ENCODE measurements at regions not wholly inside any gene's neighbourhood (a gene's known extent, or its start where the extent isn't known, plus 50 kb on each side); places are given as distances from the start of the nearest gene placed in this dataset.
A peak's percentile ranks its signal among the peaks of the same experiment; 100 is the strongest.

- no peak for TF ChIP-seq POLR2A (IDR thresholded peaks at IDR 0.05)
- TF ChIP-seq CTCF (IDR thresholded peaks at IDR 0.05): no peak
- Histone ChIP-seq H3K27me3 (no peaks in the 10 kb centered on the region), H3K36me3 (no peaks in the 10 kb centered on the region), H3K4me3 (no peak overlapping the region), H3K4me1 (no peaks in the 10 kb centered on the region), H3K27ac (no peak overlapping the region), H3K9me3 (no peaks in the 10 kb centered on the region)
- no peak for DNase-seq
Measured at GRCh38 chr17:36752096-36752888, 150.9 kb downstream of the MRM1 start.

GRCh38 chr17:36755586-36755985, 154.2 kb downstream of the MRM1 start:
- DNase-seq: peak in 2 of 3 donors; percentile 57 to 60
- TF ChIP-seq CTCF (IDR thresholded peaks at IDR 0.05): peak in 4 of 6 experiments; percentile 30 to 49 (median 47)
- no peak for TF ChIP-seq POLR2A (IDR thresholded peaks at IDR 0.05)
- Histone ChIP-seq H3K36me3 (no peaks in the 10 kb centered on the region), H3K27me3 (no peaks in the 10 kb centered on the region), H3K27ac (no peak overlapping the region), H3K9me3 (no peaks in the 10 kb centered on the region), H3K4me3 (no peak overlapping the region), H3K4me1 (no peaks in the 10 kb centered on the region)

- no peak for TF ChIP-seq POLR2A (IDR thresholded peaks at IDR 0.05)
- no peak for TF ChIP-seq CTCF (IDR thresholded peaks at IDR 0.05)
- DNase-seq: no peak
- no peak overlapping the region for H3K4me3 ChIP-seq
- no peaks in the 10 kb centered on the region for H3K27me3 ChIP-seq
- H3K36me3 ChIP-seq: no peaks in the 10 kb centered on the region
- no peaks in the 10 kb centered on the region for H3K9me3 ChIP-seq
- no peak overlapping the region for H3K27ac ChIP-seq
- H3K4me1 ChIP-seq: no peaks in the 10 kb centered on the region
Measured at GRCh38 chr17:36756695-36757094, 155.3 kb downstream of the MRM1 start.

GRCh38 chr17:36760425-36760824, 159.0 kb downstream of the MRM1 start:
- Histone ChIP-seq H3K27ac (no peak overlapping the region), H3K4me1 (no peaks in the 10 kb centered on the region), H3K4me3 (no peak overlapping the region), H3K27me3 (no peaks in the 10 kb centered on the region), H3K9me3 (no peaks in the 10 kb centered on the region), H3K36me3 (no peaks in the 10 kb centered on the region)
- DNase-seq: no peak
- no peak for TF ChIP-seq POLR2A (IDR thresholded peaks at IDR 0.05)

GRCh38 chr17:36761203-36761950, 160.0 kb downstream of the MRM1 start:
- no peak for TF ChIP-seq POLR2A (IDR thresholded peaks at IDR 0.05)
- TF ChIP-seq CTCF (IDR thresholded peaks at IDR 0.05): no peak

GRCh38 chr17:36765436-36766043, 164.2 kb downstream of the MRM1 start:
- no peaks in the 10 kb centered on the region for H3K27me3 ChIP-seq
- no peak overlapping the region for H3K27ac ChIP-seq
- H3K36me3 ChIP-seq: no peaks in the 10 kb centered on the region
- H3K4me1 ChIP-seq: no peaks in the 10 kb centered on the region
- no peak for TF ChIP-seq POLR2A (IDR thresholded peaks at IDR 0.05)
- no peak for TF ChIP-seq CTCF (IDR thresholded peaks at IDR 0.05)
- DNase-seq: no peak
- H3K4me3 ChIP-seq: no peak overlapping the region
- H3K9me3 ChIP-seq: no peaks in the 10 kb centered on the region

More at GRCh38 chr17:36761203-36761950, 160.0 kb downstream of the MRM1 start:
- no peak overlapping the region for H3K27ac ChIP-seq
- no peak overlapping the region for H3K4me3 ChIP-seq
- no peaks in the 10 kb centered on the region for H3K9me3 ChIP-seq
- H3K36me3 ChIP-seq: no peaks in the 10 kb centered on the region
- no peaks in the 10 kb centered on the region for H3K27me3 ChIP-seq
- H3K4me1 ChIP-seq: no peaks in the 10 kb centered on the region
- no peak for DNase-seq

All from Peyer's patch (tissue), 4 donors.